Stimulated activated CD8-positive, alpha-beta memory T cell treated with anti-CD3 and anti-CD28 coated beads, Interleukin-12 subunit alpha, Interleukin-12 subunit beta, amount 100 ng/mL, for 24 hours (primary cell): ENCODE measurements at regions not wholly inside any gene's neighbourhood (a gene's known extent, or its start where the extent isn't known, plus 50 kb on each side); places are given as distances from the start of the nearest gene placed in this dataset.

Experiments
- DNase-seq: peaks from one replicate; pipeline ENCODE4 v3.0.0-alpha.2; 2020; ENCODE audit errors: extremely low read depth

GRCh38 chr4:11537846-11538245 is 109.2 kb upstream of the HS3ST1 start:
- DNase-seq: no peak

GRCh38 chr4:11535333-11535732 is 106.6 kb upstream of the HS3ST1 start:
- no peak for DNase-seq

DNA sequence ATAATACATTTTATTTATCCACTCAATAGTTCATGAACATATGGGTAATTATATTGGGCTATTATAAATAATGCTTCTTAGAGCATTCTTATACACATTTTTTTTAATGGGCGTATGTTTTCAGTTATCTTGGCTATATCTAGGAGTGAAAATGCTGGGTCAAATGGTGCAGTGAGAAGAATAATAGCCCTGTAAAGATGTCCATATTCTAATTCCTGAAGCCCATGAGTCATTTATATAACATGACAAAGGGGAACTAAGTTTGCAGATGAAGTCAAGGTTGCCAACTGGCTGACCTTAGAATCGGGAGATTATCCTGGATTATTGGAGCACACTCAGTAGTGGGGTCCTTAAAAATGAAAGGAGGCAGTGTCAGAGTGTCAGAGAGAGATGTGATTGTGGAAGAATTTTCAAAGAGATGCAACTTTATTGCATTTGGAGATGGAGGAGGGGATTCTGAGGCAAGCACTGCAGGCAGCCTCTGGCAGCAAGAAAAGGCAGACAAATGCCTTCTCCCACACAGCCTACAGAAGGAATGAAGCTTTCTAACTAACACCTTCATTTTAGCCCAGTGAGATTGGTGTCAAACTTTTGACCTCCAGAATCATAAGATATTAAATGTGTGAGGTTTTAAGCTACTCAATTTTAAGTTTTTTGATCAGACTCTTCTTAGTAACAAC is 106.1 kb upstream of the HS3ST1 start:
- no peak for DNase-seq

DNA sequence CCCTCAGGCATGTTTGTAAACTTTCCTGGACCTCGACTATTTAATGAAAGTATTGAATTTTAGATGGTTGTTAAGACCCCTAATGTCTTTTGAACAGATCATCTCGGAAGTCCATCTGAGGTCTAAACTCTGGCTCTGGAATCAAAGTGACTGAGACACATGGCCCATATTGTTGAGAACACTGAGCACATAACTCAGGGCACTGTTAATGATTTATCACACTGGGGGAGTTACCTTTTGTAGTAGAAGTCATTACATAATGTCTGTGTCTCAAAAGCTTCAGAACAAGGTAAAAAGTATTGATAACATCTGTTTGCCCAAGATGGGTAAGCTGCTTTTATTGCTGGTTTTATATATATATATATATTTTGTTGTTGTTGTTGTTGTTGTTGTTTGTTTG is 103.4 kb upstream of the HS3ST1 start:
- no peak for DNase-seq

DNA sequence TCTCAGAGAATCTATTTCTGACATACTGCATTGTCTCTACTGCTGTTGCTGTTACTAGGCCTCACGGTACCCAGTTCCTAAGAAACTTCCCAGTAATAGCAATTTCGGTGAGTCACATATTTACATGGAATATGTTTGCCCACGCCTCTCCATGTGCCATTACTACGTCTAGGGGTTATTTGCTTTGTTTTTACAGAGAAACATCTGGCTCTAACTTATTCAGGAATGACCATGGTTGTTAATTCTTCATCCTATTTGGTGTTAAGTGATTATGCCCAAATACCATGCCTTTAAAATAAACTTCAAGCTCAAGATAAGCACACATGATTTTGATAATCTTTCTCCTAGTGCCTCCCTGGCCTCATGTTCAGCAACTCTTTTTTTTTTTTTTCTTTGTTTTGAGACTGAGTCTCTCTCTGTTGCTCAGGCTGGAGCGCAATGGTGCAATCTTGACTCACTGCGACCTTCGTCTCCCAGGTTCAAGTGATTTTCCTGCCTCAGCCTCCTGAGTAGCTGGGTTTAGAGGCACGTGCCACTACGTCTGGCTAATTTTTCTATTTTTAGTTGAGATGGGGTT is 101.0 kb upstream of the HS3ST1 start:
- DNase-seq: no peak

DNA sequence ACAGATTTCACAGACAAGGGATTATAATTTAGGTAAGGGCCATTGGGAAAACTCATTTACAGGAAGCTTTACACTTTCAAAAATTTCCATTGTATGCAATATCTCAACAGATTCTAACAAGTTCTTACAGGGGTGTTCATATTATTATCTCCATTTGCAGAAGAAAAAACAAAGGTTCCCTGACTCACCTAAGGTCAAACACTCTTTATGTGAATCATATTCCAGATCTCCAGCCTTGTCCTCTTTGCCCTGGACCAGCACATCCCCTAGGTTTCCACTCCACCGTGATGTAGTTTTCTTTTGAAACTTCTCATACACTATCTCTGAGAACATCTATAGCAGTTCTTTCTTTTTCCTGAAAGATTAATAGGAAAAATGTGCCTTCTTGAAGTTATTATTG is 96.4 kb upstream of the HS3ST1 start:
- DNase-seq: no peak

DNA sequence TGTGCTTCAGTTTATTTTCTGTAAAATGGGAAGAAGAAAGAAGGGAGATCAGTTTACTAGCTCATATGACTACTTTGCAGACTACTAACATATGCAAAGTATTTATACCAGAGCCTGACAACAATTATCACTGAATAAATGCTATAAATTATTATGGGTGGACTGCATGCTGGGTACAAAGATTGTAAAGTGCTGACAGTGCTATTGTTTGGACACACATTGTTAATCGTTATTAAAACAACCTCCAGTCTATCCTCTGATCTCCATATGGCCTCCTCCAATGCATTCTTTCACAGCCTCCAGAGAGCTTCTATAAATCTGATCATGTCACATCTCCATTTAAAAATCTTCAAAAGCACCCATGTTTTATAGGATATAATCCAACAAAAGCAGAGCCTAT is 90.1 kb upstream of the HS3ST1 start:
- no peak for DNase-seq

DNA sequence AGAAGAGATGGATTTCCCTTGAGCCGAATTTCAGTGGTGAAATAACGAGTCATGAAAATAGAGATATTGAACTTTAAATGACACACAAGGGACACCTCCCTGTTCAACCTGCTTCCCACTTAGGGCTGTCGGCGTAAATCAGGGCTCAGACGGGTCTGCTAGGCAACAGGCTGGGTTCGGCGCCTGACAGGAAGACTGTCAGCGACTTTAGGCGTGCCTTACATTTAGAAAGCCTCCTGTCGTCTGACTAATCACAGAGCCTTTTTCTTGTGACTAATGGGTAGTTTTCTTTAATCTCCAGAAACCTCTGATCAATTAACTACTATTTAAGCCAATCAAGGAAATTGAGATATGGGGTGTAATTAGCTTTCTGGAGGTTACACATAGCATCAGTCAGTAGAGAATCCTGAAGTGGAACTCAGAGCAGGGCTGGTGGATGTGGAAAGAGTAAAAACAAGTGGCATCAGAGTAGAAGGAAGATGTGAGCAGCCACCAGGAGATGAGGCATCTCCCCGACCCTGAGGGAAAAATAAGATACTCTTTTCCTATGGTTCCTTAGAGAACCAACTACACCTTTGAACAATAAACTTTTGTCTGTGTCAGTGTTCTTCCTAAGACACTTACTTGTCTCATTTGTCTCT is 86.2 kb upstream of the HS3ST1 start:
- no peak for DNase-seq

GRCh38 chr4:11514003-11514402 is 85.3 kb upstream of the HS3ST1 start:
- DNase-seq: no peak

- no peak for DNase-seq
Observed at GRCh38 chr4:11512871-11513270, 84.2 kb upstream of the HS3ST1 start.

- no peak for DNase-seq
Observed at GRCh38 chr4:11511321-11511720, 82.6 kb upstream of the HS3ST1 start.

DNA sequence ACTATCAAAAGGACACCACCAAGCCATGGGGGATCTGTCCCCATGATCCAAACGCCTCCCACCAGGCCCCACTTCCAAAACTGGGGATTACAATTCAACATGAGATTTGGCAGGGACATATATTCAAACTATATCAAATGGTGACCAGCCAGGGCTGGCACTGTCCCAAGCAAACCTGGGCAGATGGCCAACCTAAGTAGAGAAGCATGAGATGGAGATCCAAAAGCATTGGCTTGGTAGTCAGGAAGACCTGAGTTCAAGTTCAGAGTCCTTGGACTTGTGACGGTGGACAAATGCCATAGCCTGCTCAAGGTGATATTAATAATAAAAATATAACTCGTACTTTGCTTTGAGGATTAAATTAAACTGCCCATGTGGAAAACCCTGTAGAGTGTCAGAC is 79.2 kb upstream of the HS3ST1 start:
- DNase-seq: no peak

- no peak for DNase-seq
Observed at GRCh38 chr4:11506194-11506593, 77.5 kb upstream of the HS3ST1 start.

- no peak for DNase-seq
Observed at GRCh38 chr4:11505221-11505971, 76.7 kb upstream of the HS3ST1 start.

DNA sequence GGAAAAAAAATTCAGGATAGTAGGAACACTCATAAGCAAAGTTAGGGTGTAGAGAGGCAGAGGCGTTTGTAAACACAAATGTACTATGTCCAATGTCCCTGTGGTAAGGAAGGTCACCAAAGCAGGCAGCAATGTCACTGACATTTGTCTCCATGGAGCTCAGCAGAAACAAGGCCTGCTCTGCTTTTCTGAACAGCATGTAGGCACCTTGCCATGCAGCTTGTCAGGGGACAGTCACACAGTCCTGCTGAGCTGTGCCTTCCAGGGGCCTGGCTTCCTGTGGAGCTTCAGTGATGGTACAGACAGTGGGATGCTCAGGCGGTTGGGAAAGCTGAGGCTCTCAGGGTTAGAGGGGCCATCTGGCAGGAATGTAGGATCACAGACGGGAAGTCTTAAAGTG is 74.5 kb upstream of the HS3ST1 start:
- no peak for DNase-seq

GRCh38 chr4:11497972-11498371 is 69.3 kb upstream of the HS3ST1 start:
- DNase-seq: no peak

- no peak for DNase-seq
Observed at GRCh38 chr4:11497212-11497806, 68.6 kb upstream of the HS3ST1 start.

- no peak for DNase-seq
Observed at GRCh38 chr4:11496351-11496829, 67.7 kb upstream of the HS3ST1 start.

DNA sequence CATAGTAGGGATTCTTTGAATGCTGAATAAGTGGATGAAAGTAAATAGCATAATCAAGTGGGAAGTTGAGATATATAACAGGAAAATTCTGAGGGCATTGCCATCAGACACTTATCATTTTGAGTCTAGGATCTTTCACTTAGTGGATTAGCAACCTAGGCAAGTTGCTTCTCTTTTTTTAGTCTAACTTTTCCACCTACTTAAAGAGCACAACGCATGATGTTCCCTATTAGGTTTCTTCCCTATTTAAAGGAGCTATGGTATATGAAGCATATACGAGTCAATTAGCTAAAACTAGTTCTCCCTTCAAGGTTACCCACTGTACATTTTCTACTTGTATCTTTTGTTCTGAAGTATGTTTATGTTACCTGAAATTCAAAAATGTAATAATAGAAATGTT is 67.1 kb upstream of the HS3ST1 start:
- DNase-seq: no peak

DNA sequence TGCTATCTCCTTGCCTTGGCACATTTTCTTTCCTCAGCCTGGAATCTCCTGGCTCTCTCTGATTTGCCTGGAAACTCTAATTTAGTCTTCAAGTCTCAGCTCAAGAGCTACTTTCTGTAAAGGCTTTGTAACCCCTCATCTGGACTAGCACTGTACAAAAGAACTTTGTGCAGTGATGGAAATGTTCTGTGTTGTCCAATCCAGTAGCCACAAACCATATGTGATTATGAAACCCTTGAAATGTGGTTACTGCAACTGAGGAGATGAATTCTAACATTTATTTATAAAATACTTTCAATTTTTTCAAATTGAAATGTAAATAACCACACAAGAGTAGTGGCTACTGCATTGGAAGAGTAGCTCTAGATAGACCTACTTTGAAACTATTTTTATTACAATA is 66.6 kb upstream of the HS3ST1 start:
- no peak for DNase-seq

- DNase-seq: no peak
Observed at GRCh38 chr4:11494232-11494631, 65.5 kb upstream of the HS3ST1 start.

- no peak for DNase-seq
Observed at GRCh38 chr4:11489453-11490083, 60.9 kb upstream of the HS3ST1 start.
